H1 (cell line): ENCODE measurements at regions not wholly inside any gene's neighbourhood (a gene's known extent, or its start where the extent isn't known, plus 50 kb on each side); places are given as distances from the start of the nearest gene placed in this dataset.

Source experiments
- CTCF ChIA-PET: fragments of 300-600 bp; sonication (Branson Sonifier 250); formaldehyde crosslinking; loops from one replicate; lab custom pipeline; 2021; ENCODE audit not compliant: partially characterized antibody; lab: Charles Lee
- POLR2A ChIA-PET: fragments of 300-600 bp; sonication (Branson Sonifier 250); formaldehyde crosslinking; loops from one replicate; lab custom pipeline; 2021; ENCODE audit warnings: inconsistent platforms; ENCODE audit not compliant: partially characterized antibody; lab: Charles Lee
- DNase-seq, 2 experiments: peaks; one replicate each; pipeline versions ENCODE4 v3.0.0 to v3.0.0-alpha.2; 2010 to 2022; ENCODE audit warnings: low spot score in 2 of 2, low read depth in 1 of 2, mixed read lengths in 1 of 2
- FAIRE-seq: peaks from 2 replicates; lab custom pipeline; 2011; peaks lifted over from hg19 to GRCh38; lab: Jason Lieb, UNC
- H2AFZ ChIP-seq: 2 replicates; pipeline ENCODE4 v1.8.1; 2012; ENCODE audit warnings: low read length, inconsistent platforms
- H2AK5ac ChIP-seq: 2 replicates; pipeline ENCODE4 v1.6.1; 2013; ENCODE audit warnings: low read depth, low read length
- H2BK120ac ChIP-seq: replicated peaks from 2 replicates; pipeline ENCODE3; 2013; ENCODE audit warnings: low read depth, low read length, inconsistent platforms
- H2BK12ac ChIP-seq: 2 replicates; pipeline ENCODE4 v1.6.1; 2013; ENCODE audit warnings: low read depth, low read length
- H2BK15ac ChIP-seq: 2 replicates; pipeline ENCODE4 v1.6.1; 2013; ENCODE audit warnings: low read length
- H2BK20ac ChIP-seq: 2 replicates; pipeline ENCODE4 v1.6.1; 2013; ENCODE audit warnings: low read length
- H2BK5ac ChIP-seq: 2 replicates; pipeline ENCODE4 v1.6.1; 2013; ENCODE audit warnings: low read depth, low read length
- H3K14ac ChIP-seq: 2 replicates; pipeline ENCODE4 v1.6.1; 2013; ENCODE audit warnings: inconsistent platforms; ENCODE audit not compliant: insufficient read length
- H3K18ac ChIP-seq: 2 replicates; pipeline ENCODE4 v1.6.1; 2013; ENCODE audit warnings: low read length; ENCODE audit errors: extremely low read depth
- H3K23ac ChIP-seq: 2 replicates; pipeline ENCODE4 v1.6.1; 2013; ENCODE audit warnings: inconsistent platforms; ENCODE audit not compliant: insufficient read length
- H3K23me2 ChIP-seq: 2 replicates; pipeline ENCODE4 v1.6.1; 2013; ENCODE audit warnings: low read depth, low read length
- H3K27ac ChIP-seq: 2 replicates; pipeline ENCODE4 v1.6.1; 2011; ENCODE audit warnings: low read depth, low read length, inconsistent platforms
- H3K27me3 ChIP-seq, 4 experiments: replicated peaks in 1 of 4; 1 replicate in 1 of 4; 2 replicates in 3 of 4; pipeline versions ENCODE4 v1.6.1 to v1.8.1; 2011 to 2013; ENCODE audit warnings: low read length in 3 of 4, mild to moderate bottlenecking in 3 of 4, inconsistent platforms in 2 of 4, mixed read lengths in 2 of 4, moderate library complexity in 1 of 4; ENCODE audit not compliant: control insufficient read depth in 3 of 4, insufficient read depth in 3 of 4; ENCODE audit errors: extremely low read depth in 1 of 4
- H3K36me3 ChIP-seq, 4 experiments: 2 replicates each; pipeline versions ENCODE4 v1.6.1 to v1.8.1; 2011 to 2013; ENCODE audit warnings: mild to moderate bottlenecking in 4 of 4, low read length in 3 of 4, moderate library complexity in 2 of 4, control low read depth in 1 of 4, inconsistent platforms in 1 of 4; ENCODE audit not compliant: insufficient read depth in 4 of 4, control insufficient read depth in 2 of 4
- H3K4ac ChIP-seq: replicated peaks from 2 replicates; pipeline ENCODE3; 2013; ENCODE audit warnings: low read length, low read depth, mixed read lengths, inconsistent platforms; ENCODE audit not compliant: insufficient read length
- H3K4me1 ChIP-seq, 4 experiments: replicated peaks in 1 of 4; 1 replicate in 1 of 4; 2 replicates in 3 of 4; pipeline versions ENCODE4 v1.6.1 to v1.8.1; 2011 to 2013; ENCODE audit warnings: low read length in 3 of 4, inconsistent platforms in 2 of 4, mixed read lengths in 1 of 4; ENCODE audit not compliant: insufficient read depth in 4 of 4, control insufficient read depth in 3 of 4
- H3K4me2 ChIP-seq, 2 experiments: 2 replicates each; pipeline versions ENCODE4 v1.6.1 to v1.8.1; 2011 to 2013; ENCODE audit warnings: low read depth in 2 of 2, low read length in 2 of 2, control low read depth in 1 of 2, inconsistent platforms in 1 of 2, mild to moderate bottlenecking in 1 of 2; ENCODE audit not compliant: insufficient read depth in 1 of 2
- H3K4me3 ChIP-seq, 4 experiments: fragments of 200-600, 300-600 bp in 1 of 4; sonication (generic), shearing (Covaris generic), sonication (Bioruptor Twin) in 1 of 4; 2 replicates each; pipeline versions ENCODE4 v1.5.1 to v1.8.1; 2011 to 2016; ENCODE audit warnings: low read length in 4 of 4, low read depth in 3 of 4, control low read depth in 2 of 4, inconsistent platforms in 2 of 4, mild to moderate bottlenecking in 2 of 4, mixed read lengths in 1 of 4, moderate library complexity in 1 of 4; ENCODE audit not compliant: insufficient read depth in 2 of 4; ENCODE audit errors: extremely low read depth in 1 of 4
- H3K56ac ChIP-seq: replicated peaks from 2 replicates; pipeline ENCODE3; 2013; ENCODE audit warnings: low read depth, mild to moderate bottlenecking, mixed read lengths, low read length, inconsistent platforms; ENCODE audit not compliant: insufficient read length
- H3K79me1 ChIP-seq: 2 replicates; pipeline ENCODE4 v1.6.1; 2013; ENCODE audit warnings: low read depth, low read length, control low read depth
- H3K79me2 ChIP-seq, 2 experiments: 2 replicates each; pipeline versions ENCODE4 v1.6.1 to v1.8.1; 2012 to 2013; ENCODE audit warnings: low read length in 2 of 2, mild to moderate bottlenecking in 2 of 2, inconsistent platforms in 1 of 2; ENCODE audit not compliant: insufficient read depth in 2 of 2, control insufficient read depth in 1 of 2
- H3K9ac ChIP-seq, 4 experiments: replicated peaks in 1 of 4; 1 replicate in 1 of 4; 2 replicates in 3 of 4; pipeline versions ENCODE4 v1.6.1 to v1.8.1; 2011 to 2013; ENCODE audit warnings: low read depth in 3 of 4, low read length in 3 of 4, control low read depth in 2 of 4, mild to moderate bottlenecking in 2 of 4, moderate library complexity in 2 of 4, inconsistent platforms in 1 of 4; ENCODE audit errors: extremely low read depth in 1 of 4
- H3K9me3 ChIP-seq, 2 experiments: 2 replicates each; pipeline versions ENCODE4 v1.6.1 to v1.8.1; 2012 to 2013; ENCODE audit warnings: mild to moderate bottlenecking in 2 of 2, moderate library complexity in 2 of 2, control low read depth in 1 of 2, inconsistent platforms in 1 of 2, low read depth in 1 of 2, low read length in 1 of 2, mixed read lengths in 1 of 2; ENCODE audit not compliant: insufficient read depth in 2 of 2
- H4K20me1 ChIP-seq, 2 experiments: replicated peaks in 1 of 2; 2 replicates each; pipeline versions ENCODE3 to v1.8.1; 2011 to 2013; ENCODE audit warnings: inconsistent platforms in 2 of 2, low read length in 2 of 2, mild to moderate bottlenecking in 1 of 2; ENCODE audit not compliant: insufficient read depth in 2 of 2, control insufficient read depth in 1 of 2
- H4K5ac ChIP-seq: 2 replicates; pipeline ENCODE4 v1.6.1; 2013; ENCODE audit warnings: low read length, low read depth, mixed read lengths, inconsistent platforms; ENCODE audit not compliant: insufficient read length
- H4K8ac ChIP-seq: 2 replicates; pipeline ENCODE4 v1.8.0; 2013; ENCODE audit warnings: mild to moderate bottlenecking, moderate library complexity, low read length, inconsistent platforms; ENCODE audit not compliant: insufficient read depth; ENCODE audit errors: extremely low read depth
- H4K91ac ChIP-seq: replicated peaks from 2 replicates; pipeline ENCODE3; 2013; ENCODE audit warnings: low read length, mixed read lengths, inconsistent platforms; ENCODE audit not compliant: insufficient read length
- RAD21 ChIP-seq, 2 experiments: IDR thresholded peaks in 1 of 2; conservative IDR thresholded peaks in 1 of 2; 2 replicates each; pipeline ENCODE4 v1.6.1; 2011; ENCODE audit warnings: low read depth in 2 of 2, low read length in 2 of 2, improper control_type of control experiment in 1 of 2, inconsistent platforms in 1 of 2, mild to moderate bottlenecking in 1 of 2, moderate library complexity in 1 of 2
- WGBS, 2 experiments: shearing (Covaris generic) in 1 of 2; methylation state at CpG; one replicate each; pipeline versions ENCODE4 v1.1.6 to v1.1.7; 2013 to 2015; ENCODE audit warnings: low lambda C conversion rate in 2 of 2, mixed read lengths in 2 of 2, inconsistent platforms in 1 of 2, low coverage in 1 of 2, missing lambda C conversion rate in 1 of 2; ENCODE audit not compliant: insufficient replicate concordance in 2 of 2, insufficient coverage in 1 of 2, insufficient read length in 1 of 2; ENCODE audit errors: extremely low coverage in 1 of 2, missing lambda C conversion rate in 1 of 2; 5-methylcytosine and 5-hydroxymethylcytosine counted together

DNA sequence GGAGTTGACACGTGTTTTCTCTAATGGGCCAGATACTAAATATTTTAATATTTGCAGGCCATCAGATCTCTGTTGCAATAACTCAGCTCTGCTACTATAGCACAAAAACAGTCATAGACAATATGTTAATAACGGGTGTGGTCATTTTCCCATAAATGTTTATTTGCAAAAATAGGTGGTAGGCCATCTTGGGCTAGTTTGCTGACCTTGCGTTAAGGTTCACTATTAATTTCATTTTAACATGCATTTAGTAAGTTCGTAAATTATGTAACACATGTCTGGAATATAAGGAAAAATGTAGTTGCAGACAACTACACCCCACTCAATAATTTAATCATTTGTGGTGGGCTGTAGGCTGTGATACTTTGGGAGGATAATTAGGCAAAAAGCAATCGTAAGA, 577.8 kb downstream of the PKHD1 start:
- Histone ChIP-seq H4K5ac (no peak overlapping the region), H3K18ac (no peak overlapping the region), H2BK12ac (no peak overlapping the region), H3K56ac (no peak overlapping the region), H3K23ac (no peak overlapping the region), H2AK5ac (no peak overlapping the region), H2BK15ac (no peak overlapping the region), H3K9me3 (no peaks in the 10 kb centered on the region), H3K79me1 (no peaks in the 10 kb centered on the region), H2BK5ac (no peak overlapping the region), H4K8ac (no peak overlapping the region), H4K91ac (no peak overlapping the region), H2AFZ (no peak overlapping the region), H4K20me1 (no peaks in the 10 kb centered on the region), H3K79me2 (no peaks in the 10 kb centered on the region), H3K4ac (no peak overlapping the region), H3K4me1 (no peaks in the 10 kb centered on the region), H3K23me2 (no peaks in the 10 kb centered on the region), H3K4me3 (no peak overlapping the region), H3K27ac (no peak overlapping the region), H3K9ac (no peak overlapping the region), H3K27me3 (no peaks in the 10 kb centered on the region), H2BK20ac (no peak overlapping the region), H3K14ac (no peak overlapping the region), H3K36me3 (no peaks in the 10 kb centered on the region), H2BK120ac (no peak overlapping the region), H3K4me2 (no peak overlapping the region)
- POLR2A ChIA-PET: no interaction called here
- 91% methylated on average over 5 of the region's 5 CpGs; no CpG with 5 or more reads in 1 of the 2 experiments for WGBS, 2 experiments
- FAIRE-seq: no peak
- no peak for TF ChIP-seq RAD21 (IDR thresholded peaks at IDR 0.05 in 1 of 2, conservative IDR thresholded peaks at IDR 0.05 in 1 of 2; ENCODE audit: low read depth in 2 of 2, low read length in 2 of 2)
- no peak for DNase-seq
- CTCF ChIA-PET: interaction anchor here (1.0 to 1.1 kb wide), 2 partner anchors 60 to 345 kb away, joined by 3 to 4 read pairs; no protein-coding TSS in a partner anchor
